ENCODE measurements at regions not wholly inside any gene's neighbourhood (a gene's known extent, or its start where the extent isn't known, plus 50 kb on each side); places are given as distances from the start of the nearest gene placed in this dataset.

- TF ChIP-seq YY1 (IDR thresholded peaks at IDR 0.05; ENCODE audit: low read depth) = no peak
- no peak for TF ChIP-seq TEAD4 (IDR thresholded peaks at IDR 0.05)
- no peak for TF ChIP-seq FOXM1 (IDR thresholded peaks at IDR 0.05; ENCODE audit: borderline replicate concordance, low read depth)
- no peak for TF ChIP-seq TAF1 (IDR thresholded peaks at IDR 0.05; ENCODE audit: low read depth)
- no peak for TF ChIP-seq ZBTB7A (IDR thresholded peaks at IDR 0.05; ENCODE audit: low read depth)
- no peak for TF ChIP-seq RAD21 (IDR thresholded peaks at IDR 0.05; ENCODE audit: low read depth)
Observed at GRCh38 chr7:81226234-81226633, 307.4 kb upstream of the SEMA3C start.

All from Ishikawa (cell line).